WERI-Rb-1 (cell line): ENCODE measurements at regions not wholly inside any gene's neighbourhood (a gene's known extent, or its start where the extent isn't known, plus 50 kb on each side); places are given as distances from the start of the nearest gene placed in this dataset.

ENCODE experiments used
- DNase-seq: peaks from one replicate; pipeline ENCODE4 v3.0.0-alpha.2; 2020
- H3K27ac ChIP-seq: fragments of 250-450 bp; sonication (Bioruptor Pico); 2 replicates; pipeline ENCODE4 v1.5.1; 2020; ENCODE audit warnings: mild to moderate bottlenecking, moderate library complexity
- H3K27me3 ChIP-seq: fragments of 250-450 bp; sonication (Bioruptor Pico); 2 replicates; pipeline ENCODE4 v1.5.1; 2021; ENCODE audit warnings: mild to moderate bottlenecking, low read depth, moderate library complexity; ENCODE audit not compliant: insufficient read depth, severe bottlenecking
- H3K36me3 ChIP-seq: fragments of 250-450 bp; sonication (Bioruptor Pico); 2 replicates; pipeline ENCODE4 v1.5.1; 2020; ENCODE audit warnings: mild to moderate bottlenecking, moderate library complexity
- H3K4me3 ChIP-seq: 2 replicates; pipeline ENCODE4 v1.5.1; 2011; ENCODE audit warnings: low read depth, mild to moderate bottlenecking, control low read depth, low read length
- H3K9me3 ChIP-seq: fragments of 250-450 bp; sonication (Bioruptor Pico); 2 replicates; pipeline ENCODE4 v1.5.1; 2021; ENCODE audit warnings: mild to moderate bottlenecking, moderate library complexity; ENCODE audit not compliant: severe bottlenecking
- TF ChIP-seq, protein P1 (sequence below): IDR thresholded peaks from 2 replicates; pipeline ENCODE4 v1.5.1; 2011; ENCODE audit warnings: low read depth, mild to moderate bottlenecking, control low read depth, inconsistent platforms, low read length

DNA sequence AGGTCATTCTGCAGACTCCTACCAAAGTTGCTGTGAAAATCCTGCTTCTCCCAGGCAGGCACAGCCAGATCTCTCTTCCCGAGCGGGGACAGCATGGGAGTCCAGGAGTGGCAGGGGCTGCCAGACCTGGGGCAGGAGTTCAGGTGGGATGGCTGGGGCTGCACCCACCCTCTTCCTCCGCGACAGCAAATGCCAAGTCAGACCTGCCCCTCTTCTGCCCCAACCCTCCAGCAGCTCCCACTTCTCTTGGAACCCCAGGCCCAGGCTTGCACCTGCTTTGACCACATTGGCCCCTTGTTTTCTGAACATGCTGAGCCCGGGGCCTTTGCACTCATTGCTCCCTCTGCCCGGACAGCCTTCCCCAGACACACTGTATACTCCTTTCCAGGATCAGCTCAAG is 288.2 kb upstream of the HS6ST1 start:
- no peak for DNase-seq
- Histone ChIP-seq H3K36me3 (no peaks in the 10 kb centered on the region), H3K27me3 (no peaks in the 10 kb centered on the region), H3K27ac (no peak overlapping the region), H3K9me3 (no peaks in the 10 kb centered on the region), H3K4me3 (no peak overlapping the region)
- TF ChIP-seq, protein P1, sequence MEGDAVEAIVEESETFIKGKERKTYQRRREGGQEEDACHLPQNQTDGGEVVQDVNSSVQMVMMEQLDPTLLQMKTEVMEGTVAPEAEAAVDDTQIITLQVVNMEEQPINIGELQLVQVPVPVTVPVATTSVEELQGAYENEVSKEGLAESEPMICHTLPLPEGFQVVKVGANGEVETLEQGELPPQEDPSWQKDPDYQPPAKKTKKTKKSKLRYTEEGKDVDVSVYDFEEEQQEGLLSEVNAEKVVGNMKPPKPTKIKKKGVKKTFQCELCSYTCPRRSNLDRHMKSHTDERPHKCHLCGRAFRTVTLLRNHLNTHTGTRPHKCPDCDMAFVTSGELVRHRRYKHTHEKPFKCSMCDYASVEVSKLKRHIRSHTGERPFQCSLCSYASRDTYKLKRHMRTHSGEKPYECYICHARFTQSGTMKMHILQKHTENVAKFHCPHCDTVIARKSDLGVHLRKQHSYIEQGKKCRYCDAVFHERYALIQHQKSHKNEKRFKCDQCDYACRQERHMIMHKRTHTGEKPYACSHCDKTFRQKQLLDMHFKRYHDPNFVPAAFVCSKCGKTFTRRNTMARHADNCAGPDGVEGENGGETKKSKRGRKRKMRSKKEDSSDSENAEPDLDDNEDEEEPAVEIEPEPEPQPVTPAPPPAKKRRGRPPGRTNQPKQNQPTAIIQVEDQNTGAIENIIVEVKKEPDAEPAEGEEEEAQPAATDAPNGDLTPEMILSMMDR = no peak

GRCh38 chr2:128607440-128607839 is 288.8 kb upstream of the HS6ST1 start:
- Histone ChIP-seq H3K27ac (no peak overlapping the region), H3K27me3 (no peaks in the 10 kb centered on the region), H3K9me3 (no peaks in the 10 kb centered on the region), H3K36me3 (no peaks in the 10 kb centered on the region), H3K4me3 (no peak overlapping the region; the same call in 1 of the 2 replicates)
- no peak for DNase-seq
- TF ChIP-seq, protein P1 = no peak

DNA sequence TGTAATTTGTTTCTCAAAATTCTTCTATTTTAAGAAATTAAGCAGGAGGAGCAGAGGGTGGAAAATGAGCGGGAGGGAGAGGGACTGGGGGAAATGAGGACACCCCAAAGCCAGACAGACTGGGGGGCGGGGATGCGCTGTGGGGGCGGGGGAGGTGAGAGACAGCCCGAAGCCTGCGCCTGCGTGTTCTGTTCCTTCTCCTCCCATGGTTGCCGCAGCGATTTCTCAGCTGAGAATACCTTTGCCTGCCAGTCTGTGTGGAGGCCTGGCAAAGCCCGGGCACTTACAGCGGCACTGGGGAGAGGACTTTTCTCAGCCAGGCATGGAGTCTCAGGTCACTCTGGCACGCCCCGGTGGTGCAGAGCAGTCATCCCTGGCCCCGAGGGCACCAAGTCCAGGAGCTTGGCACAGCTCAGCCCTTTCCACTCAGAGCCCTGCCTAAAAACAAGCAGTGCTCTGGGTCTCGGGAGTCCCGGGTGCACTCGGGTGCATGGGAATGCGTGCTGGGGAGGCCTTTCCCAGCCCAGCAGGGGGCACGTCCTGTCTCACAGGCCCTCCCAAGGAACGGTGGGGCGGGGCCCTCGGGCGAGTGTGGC is 289.3 kb upstream of the HS6ST1 start:
- TF ChIP-seq, protein P1 = peak; percentile 22; the same call in 1 of the 2 replicates
- peak; percentile 73 for DNase-seq
- Histone ChIP-seq H3K27ac (peak overlapping the region; percentile 51), H3K36me3 (no peaks in the 10 kb centered on the region), H3K4me3 (peak overlapping the region; percentile 39), H3K27me3 (no peaks in the 10 kb centered on the region), H3K9me3 (no peaks in the 10 kb centered on the region)

DNA sequence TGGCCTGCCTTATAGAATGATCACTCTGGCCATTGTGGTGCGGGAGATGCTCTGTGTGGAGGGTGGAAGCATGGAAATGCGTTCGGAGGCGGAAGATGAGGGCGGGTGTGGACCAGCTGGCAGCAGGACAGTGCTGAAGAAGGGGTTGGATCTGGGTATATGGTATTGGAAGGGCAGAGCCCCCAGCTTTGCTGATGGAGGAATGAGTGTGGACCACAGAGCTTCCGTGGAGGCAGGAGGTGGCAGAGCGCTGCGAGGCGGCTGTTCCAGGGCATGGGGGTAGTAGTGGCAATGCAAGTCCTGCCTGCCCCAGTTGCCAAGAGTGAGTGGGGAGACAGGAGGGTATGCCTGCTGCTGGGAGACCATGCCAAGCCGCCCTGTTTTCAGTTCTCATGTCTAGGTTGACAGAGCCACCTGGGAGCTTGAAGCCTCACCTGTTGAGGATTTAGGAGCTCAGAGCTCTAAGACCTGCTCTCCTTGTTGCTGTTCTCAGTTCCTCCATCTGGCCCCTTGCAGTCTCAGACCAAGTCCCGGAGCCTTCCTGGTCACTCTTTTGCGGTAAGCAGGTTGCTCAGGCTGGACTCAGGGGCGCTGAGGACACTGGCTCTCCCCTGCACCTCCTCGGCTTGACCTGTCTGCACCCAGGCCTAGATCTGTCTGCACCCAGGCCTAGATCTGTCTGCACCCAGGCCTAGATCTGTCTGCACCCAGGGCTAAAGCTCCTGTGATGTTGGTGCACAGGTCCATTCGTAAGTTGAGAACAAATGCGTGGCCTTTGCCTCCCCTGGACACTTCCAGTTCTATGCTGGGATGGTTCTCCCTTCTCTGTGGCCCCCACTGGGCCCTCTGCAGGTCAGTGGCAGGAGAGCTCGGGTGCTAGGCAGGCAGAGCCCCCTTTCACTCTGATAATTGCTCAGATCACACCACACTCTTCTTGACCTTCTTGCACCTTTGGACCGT is 290.5 kb upstream of the HS6ST1 start:
- TF ChIP-seq, protein P1 = 0 out of 2 replicates have a peak, but pooled peaks have one; percentile 4
- peak overlapping the region; percentile 31; the same call in 1 of the 2 replicates for H3K27ac ChIP-seq
- no peak overlapping the region for H3K4me3 ChIP-seq
- H3K9me3 ChIP-seq = no peaks in the 10 kb centered on the region
- no peak for DNase-seq
- H3K36me3 ChIP-seq = no peaks in the 10 kb centered on the region
- no peaks in the 10 kb centered on the region for H3K27me3 ChIP-seq

DNA sequence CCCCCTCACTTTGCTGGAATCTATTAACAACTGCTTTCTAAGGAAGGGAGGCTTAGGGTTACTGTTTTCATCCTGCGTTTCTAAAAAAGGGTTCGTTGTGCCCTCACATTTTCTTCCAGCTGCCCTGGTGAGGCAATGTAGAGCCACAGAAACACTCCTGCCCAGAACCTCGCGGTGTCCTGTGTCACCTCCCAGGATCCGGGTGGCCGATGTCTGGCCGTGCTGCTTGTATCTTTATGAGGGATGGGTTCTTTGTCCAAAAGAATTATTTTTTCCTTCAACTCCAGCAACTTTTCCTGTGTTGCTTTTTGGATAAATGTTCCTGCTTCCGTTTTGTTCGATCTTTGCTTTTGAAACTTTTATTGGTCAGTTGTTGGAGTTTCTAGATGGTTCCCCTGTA is 291.8 kb upstream of the HS6ST1 start:
- Histone ChIP-seq H3K27me3 (no peaks in the 10 kb centered on the region), H3K36me3 (no peaks in the 10 kb centered on the region), H3K27ac (no peak overlapping the region), H3K4me3 (no peak overlapping the region), H3K9me3 (peaks cover 3% of the 10 kb centered on the region)
- DNase-seq = no peak
- TF ChIP-seq, protein P1 = no peak
